ENCODE measurements at regions not wholly inside any gene's neighbourhood (a gene's known extent, or its start where the extent isn't known, plus 50 kb on each side); places are given as distances from the start of the nearest gene placed in this dataset.

- TF ChIP-seq, protein P1, sequence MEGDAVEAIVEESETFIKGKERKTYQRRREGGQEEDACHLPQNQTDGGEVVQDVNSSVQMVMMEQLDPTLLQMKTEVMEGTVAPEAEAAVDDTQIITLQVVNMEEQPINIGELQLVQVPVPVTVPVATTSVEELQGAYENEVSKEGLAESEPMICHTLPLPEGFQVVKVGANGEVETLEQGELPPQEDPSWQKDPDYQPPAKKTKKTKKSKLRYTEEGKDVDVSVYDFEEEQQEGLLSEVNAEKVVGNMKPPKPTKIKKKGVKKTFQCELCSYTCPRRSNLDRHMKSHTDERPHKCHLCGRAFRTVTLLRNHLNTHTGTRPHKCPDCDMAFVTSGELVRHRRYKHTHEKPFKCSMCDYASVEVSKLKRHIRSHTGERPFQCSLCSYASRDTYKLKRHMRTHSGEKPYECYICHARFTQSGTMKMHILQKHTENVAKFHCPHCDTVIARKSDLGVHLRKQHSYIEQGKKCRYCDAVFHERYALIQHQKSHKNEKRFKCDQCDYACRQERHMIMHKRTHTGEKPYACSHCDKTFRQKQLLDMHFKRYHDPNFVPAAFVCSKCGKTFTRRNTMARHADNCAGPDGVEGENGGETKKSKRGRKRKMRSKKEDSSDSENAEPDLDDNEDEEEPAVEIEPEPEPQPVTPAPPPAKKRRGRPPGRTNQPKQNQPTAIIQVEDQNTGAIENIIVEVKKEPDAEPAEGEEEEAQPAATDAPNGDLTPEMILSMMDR (conservative IDR thresholded peaks at IDR 0.05 in 1 of 2, IDR thresholded peaks at IDR 0.05 in 1 of 2; ENCODE audit: extremely low read depth in 1 of 2, insufficient read depth in 1 of 2, low read depth in 1 of 2, low read length in 2 of 2) = no peak
- no peak for TF ChIP-seq EZH2 (IDR thresholded peaks at IDR 0.05; ENCODE audit: borderline replicate concordance, low read length)
Observed at GRCh38 chr6:11900662-11901598, 111.2 kb upstream of the HIVEP1 start.

Data from mammary epithelial cell (primary cell).